HG02884 (cell line): ENCODE measurements at regions not wholly inside any gene's neighbourhood (a gene's known extent, or its start where the extent isn't known, plus 50 kb on each side); places are given as distances from the start of the nearest gene placed in this dataset.

Experiments used
- ATAC-seq: cut with Tn5 transposase; IDR thresholded peaks from one replicate; pipeline ENCODE4 v1.9.1; 2021; ENCODE audit warnings: mild to moderate bottlenecking, moderate library complexity; ENCODE audit not compliant: unreplicated experiment

DNA sequence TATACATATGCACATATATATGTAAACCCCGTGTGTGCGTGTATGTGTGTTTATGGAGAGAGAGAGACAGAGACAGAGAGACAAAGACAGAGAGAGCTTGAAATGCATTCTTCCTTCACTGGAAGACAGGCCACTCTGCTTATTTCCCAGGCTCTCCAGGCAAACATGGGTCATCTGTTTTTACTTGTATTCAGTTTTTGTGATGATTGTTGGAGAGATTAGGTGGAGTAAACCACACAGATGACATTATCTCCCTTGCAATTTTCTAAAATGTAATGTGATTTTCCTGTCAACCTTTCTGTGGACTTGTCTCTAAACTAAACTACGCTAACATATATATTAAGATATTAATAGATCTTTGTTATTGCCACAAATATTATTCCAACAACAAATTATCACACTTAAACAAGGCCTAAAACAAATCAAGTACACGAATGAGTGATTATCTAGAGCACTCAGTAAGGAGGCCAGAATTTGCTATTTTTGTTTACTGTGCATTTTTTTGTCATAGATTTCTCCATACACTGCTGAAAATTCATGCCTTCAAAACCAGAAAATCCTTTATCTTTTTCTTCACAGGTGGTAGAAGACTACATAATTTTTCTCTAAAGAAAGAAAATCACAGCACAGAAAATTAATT is 251.8 kb upstream of the SLIT2 start:
- ATAC-seq: no peak

DNA sequence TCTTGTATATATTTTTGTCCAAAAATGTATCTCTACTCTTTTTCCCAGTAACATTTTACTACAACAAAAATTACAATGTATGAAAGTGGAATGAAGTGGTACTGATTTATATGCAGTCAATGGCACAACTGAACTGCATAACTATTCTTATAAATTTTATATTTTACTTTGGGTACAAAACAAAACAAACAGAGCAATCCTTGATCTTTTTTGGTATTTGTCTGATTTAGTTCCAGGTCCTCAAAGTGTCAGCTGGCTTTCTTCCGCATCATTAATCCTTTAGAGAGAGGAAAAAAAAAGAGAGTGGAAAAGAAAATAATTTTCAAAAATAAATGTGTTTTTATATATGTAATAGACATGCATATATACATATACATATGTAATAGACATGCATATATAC is 252.4 kb upstream of the SLIT2 start:
- no peak for ATAC-seq

DNA sequence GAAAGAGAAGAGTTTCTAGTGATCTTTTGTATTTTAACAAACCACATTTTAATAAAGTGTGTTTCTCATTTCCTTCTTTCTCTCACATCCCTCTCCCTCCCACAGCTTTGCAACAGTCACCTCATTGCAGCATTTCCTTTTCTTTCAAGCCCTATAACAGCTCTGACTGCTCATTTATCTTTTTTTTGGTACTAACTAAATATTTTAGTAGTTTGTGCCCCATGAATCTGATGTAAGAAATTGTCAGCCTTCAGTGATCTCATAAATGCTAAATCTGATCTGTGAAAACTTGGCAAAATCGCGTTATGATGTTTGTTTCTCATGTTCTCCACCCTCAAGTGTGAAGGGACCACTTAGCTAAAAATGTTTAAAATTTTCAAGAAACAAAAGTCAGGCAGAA is 258.5 kb upstream of the SLIT2 start:
- no peak for ATAC-seq

DNA sequence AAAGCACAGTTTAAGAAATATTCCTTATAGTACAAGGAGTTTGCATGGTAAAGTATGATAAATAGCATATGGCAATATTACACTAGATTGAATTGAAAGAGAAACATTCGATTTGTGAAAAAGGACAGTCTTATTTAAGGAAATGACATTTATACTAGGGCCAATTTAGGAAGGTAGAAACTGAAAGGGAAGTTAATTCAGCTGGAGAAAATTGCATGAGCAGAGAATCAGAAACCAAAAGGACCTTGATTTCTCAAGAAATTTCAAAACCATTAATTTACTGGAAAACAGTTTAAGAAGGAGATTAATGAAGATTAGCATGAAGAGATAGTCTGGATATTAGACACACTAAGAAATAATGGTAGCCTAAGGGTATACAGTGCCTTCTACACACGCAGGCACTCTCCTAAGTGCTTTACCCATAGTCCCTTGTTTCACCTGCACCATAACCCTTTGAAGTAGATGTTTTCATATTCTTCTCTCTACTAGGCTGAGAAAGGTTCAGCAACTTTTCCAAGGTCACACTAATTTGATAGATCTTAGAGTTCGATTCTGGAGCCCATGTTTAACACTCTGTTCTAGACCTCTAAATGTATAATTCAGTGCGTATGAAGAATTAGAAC is 259.1 kb upstream of the SLIT2 start:
- no peak for ATAC-seq

DNA sequence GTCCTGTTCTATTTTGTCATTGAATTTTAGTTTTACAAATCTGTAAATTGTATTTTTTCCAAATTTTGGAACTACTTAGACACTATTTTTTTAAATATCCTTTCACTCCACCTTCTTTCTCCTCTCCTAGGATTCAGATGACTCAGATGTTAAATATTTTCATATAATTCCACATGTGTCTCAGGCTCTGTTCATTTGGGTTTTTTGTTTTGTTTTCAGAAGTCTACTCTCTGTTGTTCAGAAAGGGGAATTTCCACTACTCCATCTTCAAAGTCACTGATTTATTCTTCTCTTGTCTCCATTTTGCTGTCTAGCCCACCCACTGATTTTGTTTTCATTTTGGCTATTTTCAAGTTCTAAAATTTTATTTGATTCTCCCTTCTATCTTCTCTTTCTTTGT is 264.0 kb upstream of the SLIT2 start:
- no peak for ATAC-seq

DNA sequence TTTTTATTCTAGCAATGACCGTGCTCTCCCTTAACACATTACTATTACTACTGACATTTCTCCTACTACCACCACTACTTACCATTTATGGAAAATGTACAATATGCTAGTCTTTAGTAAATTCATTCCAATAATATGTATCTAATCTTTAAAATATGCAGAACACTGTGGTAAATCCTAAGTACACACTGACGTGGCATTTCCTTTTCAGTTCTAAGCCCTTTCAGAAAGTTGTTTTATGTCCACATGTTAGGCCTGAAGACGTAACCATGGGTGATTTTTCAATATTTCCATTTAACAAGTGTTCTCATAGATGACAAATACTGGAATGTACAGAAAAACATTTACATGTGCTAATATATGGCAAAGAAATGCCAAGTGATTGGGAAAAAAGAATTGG is 268.6 kb upstream of the SLIT2 start:
- no peak for ATAC-seq

DNA sequence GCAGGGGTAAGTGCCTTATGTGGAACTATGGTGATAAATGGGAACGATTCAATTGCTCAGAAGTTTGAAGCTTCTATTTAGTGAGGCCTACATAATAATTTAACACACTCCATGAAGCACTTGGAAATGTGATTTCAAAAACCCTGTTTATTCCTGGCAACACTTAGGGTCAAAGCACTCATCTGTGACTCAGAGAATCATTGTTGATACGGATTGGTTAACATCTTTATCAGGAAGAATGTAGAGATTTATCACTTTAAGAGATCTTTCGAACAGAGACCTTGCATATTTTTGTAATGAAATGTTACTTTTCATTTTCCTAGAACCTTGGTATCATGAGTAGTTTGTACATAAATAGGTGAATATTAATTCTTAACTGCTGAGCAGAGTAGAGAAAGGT is 269.1 kb upstream of the SLIT2 start:
- no peak for ATAC-seq

DNA sequence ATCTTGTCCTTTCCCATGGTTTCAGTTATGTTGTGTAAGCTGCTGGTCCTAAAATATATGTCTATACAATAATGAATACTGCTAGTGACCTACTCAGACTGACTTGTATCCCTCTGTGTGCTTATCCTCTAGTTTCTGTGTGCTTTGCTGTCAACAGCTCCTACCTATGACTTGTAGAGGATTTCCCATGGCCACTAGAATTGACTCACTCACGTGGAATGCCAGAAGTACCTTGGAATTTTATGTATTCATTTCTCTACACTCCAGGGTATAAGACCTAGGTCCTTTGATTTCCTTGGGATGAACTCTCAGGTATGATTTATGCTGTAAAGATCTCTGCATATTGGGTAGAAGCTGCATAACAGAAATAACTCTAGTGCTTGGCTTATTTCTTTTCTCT is 279.9 kb upstream of the SLIT2 start:
- ATAC-seq: no peak

DNA sequence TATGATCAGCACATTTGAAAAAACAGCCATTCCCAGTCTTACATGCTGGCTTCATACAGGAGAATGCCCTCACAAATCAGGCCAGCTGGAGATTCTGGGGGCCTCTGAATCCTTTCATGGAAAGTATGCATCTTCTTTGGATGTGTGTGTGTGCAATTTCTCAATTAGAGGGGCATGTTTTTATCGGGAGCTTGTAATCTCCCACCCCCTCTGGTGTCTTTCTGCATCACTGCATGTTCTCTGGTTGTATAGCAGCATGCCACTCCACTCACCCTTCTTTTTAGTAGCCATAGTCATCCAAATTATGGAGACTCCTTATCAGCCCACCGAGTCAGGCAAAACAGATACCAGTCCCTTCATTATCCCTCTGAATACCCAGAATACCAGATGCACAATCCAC is 282.2 kb upstream of the SLIT2 start:
- no peak for ATAC-seq

DNA sequence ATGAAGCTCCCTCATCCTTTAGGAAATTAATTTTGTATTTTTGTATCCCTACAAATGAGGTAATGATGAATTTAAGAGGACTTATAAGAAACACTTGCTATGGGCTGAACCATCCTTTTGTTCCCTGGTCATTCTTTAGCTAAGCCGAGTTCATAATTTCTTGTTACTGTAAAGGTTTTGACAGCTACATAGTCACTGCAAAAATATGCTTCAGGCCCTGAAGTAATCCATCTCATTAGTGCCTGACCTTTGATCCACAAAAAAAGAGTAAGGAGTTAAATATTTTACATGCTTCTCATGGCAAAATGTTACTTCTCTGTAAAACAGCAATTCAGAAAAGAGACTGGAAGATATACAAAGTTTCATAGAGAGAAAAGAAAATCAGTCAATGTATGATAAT is 290.6 kb upstream of the SLIT2 start:
- no peak for ATAC-seq

DNA sequence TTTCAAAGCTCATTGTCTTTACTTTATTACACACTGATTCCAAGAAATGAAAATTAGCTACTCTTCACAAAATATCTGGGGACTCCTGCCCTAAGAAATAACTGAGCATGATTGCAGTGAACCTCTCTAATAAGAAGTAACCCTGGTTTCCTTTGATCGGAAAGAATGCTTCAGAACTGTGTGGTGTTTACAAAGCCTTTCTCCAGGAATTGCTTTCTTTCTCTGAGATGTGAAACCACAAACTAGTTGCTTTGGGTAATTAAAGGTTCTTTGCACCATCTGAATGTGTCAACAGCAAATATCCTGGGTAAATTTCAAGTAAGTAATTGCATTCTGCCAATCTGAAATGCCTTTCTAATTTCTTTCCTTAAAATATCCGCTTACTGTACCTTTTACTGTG is 292.9 kb upstream of the SLIT2 start:
- ATAC-seq: no peak

DNA sequence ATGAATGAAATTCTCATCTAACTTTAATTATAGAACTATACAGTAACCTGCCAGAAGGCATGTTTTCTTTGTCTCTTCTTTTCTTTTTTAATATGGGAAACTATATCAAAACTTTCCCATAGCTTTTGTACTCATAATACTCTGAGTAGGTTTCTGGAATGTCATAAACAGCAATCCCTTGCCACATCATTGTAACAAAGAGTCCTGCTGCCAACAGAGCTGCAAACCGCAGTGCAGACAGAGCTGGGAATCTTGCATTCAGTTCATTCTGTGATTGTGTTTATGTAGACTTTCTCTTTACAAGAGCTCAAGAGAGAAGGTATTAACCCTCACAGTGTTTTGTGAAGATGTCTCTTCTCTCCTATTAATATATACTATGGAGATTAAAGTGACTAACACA is 304.4 kb upstream of the SLIT2 start:
- ATAC-seq: no peak

DNA sequence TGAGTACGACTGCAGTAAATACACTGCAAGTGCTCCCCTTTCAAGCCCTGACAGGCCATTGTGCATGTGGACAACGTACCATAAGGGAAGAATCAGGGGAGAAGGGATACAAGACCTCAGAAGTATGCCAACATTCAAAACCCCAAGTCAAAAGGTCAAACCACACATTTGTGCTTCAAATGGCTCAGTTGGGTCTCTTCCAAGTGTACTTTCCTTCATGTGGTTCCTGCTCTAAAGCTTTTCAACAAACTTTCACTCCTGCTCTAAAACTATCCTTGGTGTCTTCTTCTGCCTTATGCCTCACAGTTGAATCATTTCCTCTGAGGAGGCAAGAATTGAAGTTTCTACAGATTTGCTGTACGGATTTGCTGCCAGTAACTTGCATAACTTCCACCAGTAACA is 305.7 kb upstream of the SLIT2 start:
- ATAC-seq: no peak

DNA sequence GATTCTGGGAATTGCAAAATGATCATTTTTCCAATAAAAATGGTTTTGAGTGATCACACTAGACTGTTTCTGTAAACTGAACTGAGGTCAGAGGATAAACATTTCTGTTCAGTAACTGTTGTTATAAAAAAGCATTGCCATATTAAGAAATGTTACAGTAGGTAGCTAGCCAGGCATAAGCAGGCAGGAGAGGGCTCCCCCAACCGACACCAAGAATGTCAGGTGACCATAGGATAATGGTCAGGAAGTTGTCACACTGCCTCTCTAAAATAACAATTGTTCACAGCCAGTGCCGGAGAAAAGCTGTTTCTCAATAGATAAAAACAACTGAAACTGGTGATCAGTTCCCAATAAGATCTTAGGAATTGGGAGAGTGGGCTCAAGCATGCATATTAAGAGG is 306.2 kb upstream of the SLIT2 start:
- no peak for ATAC-seq

DNA sequence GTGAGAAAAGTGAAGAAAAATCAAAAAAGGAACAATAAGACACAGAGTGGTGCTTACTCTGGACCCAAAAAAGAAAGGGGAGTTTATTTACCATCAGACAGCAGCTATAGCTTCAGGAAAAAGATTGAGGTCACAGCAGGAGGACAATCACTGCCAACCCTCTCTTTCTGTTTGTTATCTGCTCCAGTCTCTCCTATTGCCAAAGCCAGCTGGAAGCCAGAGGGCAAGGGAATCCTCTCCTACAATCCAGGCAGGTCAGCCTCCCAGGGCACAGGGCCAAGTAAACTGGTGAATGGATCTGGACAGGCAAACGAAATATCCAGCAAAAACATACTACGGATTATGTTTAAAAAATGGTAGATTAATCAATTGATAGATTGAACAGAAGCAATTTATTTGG is 306.9 kb upstream of the SLIT2 start:
- no peak for ATAC-seq

DNA sequence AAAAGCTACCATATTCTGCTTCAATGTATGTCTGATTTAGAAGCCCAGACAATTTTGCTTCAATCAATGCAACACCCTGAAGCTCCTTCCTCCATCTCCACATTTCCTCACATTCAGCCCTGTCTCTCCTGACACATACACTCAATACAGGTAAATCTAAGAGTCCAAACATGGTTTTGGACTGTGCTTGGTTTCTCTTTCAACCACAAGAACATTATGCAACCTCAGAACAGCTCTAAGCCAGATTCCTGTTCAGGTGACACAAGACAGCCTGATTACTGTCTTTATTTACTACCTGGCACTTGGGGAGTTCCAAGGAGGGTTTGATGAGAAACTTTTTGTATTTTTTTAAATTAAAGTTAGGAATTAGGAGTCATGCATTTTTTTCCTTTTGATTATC is 307.5 kb upstream of the SLIT2 start:
- ATAC-seq: no peak

DNA sequence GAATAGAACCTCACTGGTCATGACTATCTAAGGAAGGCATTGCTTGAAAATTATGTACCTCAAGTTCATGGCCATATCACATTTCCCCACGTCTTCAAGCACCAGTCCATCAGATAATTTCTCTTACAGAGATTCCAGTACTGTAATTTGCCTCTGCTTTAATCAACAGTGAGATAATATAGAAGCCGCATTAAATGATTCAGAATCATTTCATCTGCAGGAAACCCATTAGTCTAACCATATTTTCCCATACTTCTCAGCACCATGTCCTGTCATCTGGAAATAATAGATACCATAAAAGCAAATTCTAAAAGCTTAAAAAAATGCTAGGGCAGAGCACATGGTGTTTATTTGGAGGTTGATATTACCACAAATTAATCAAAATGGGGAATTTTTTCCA is 310.3 kb upstream of the SLIT2 start:
- ATAC-seq: no peak

DNA sequence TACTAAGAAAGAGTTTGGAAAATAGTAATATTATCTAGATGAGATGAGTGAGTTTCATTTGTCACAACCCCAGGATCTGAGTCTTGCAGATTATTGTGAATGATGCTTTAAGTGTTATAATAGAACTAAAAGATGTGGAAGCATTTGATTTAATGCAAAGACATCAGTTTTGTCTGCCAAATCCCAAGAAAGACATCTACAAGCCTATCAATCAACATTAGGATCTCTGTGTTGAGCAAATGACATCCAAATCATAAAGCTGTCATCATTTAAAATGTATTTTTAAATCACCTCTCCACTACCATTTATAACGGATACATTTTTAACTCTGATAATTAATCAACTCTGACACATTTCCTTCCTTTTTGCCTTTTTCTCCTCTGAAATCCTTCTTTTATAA is 310.8 kb upstream of the SLIT2 start:
- no peak for ATAC-seq

DNA sequence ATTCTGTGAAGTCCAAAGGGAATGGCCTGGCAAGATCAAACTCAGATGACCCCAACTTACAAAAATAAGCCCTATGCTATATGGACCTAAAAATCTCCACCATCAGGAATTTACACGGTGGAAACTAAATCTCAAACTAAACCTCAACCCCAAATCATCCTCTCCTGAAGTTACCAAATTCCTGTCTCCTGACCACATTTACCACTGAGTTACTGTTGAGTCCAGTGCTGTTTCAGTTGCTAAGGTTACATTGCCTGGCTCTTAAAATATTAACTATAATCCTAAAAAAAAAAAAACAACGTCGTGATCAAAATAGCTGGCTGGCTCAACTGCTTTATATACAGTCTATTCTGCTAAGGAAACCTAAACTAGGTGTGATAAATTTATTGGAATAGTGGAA is 315.2 kb upstream of the SLIT2 start:
- no peak for ATAC-seq

DNA sequence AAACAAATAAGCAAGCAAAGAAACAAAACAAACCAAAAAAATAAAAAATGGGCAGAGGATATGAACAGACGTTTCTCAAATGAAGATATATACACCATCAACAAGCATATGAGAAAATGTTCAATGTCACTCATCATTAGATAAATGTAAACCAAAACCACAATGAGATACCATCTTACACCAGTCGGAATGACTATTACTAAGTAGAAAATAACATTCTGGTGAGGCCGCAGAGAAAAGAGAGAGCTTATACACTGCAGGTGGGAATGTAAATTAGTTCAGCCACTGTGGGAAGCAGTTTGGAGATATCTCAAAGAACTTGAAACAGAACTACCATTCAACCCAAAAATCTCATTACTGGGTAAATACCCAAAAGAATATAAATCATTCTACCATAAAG is 321.0 kb upstream of the SLIT2 start:
- ATAC-seq: no peak

DNA sequence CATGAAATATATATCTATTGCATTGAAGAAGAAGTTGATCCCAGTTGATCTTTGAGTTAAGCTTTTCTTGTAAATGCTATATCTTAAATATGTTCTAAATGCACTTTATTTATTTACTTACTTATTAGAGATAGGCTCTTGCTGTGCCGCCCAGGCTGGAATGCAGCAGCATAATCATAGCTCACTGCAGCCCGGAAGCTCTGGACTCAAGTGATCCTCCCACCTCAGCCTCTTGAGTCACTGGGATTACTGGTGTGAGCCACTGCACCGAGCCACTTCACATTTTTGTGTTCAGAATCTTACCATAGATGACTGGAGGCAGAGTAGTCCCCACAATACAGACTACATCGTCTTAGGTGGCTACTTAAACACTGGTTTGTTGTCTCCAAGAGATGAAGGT is 324.3 kb upstream of the SLIT2 start:
- ATAC-seq: no peak

DNA sequence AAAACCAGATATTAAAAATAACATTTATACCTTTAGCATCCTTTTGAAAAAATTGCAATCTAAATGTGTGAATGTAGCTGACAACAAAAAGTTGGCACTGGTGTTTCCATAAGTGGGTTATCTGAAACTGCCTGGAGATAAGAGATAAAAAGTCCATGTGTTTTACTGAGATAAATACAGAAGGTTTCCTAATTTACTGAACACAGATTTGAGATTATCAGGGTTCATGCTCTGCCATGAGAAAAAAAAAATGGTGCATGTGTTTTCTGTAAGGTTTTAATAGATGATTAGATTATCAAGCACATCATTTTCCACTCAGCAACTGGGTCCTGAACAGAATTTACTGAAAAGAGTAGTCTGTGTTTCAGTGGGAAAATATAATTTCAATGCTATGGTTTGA is 326.2 kb upstream of the SLIT2 start:
- ATAC-seq: no peak

DNA sequence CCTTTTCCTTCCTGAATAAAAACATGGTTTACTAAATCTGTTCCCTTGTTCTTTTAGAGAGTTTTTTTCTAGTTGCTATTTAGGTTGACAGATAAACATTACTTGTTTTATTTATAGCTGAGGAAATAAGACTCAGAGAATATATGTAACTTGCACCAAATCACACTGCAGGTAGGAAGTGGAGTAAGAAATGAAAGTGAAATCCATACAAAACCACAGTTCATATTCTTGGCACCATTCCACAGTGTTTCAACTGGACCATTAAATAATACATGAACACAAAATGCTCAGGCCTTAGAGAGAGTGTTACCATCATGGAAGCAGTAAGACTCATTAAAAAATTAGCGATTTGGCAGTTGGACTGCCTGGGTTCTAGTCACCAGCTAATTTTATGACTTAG is 326.9 kb upstream of the SLIT2 start:
- ATAC-seq: no peak
